Thyroid gland (tissue), 4 donors: ENCODE measurements at regions not wholly inside any gene's neighbourhood (a gene's known extent, or its start where the extent isn't known, plus 50 kb on each side); places are given as distances from the start of the nearest gene placed in this dataset.

ENCODE experiments used
- CTCF ChIP-seq, 6 experiments: fragments of 200-600 bp in 3 of 6; fragments of 450-650 bp in 3 of 6; sonication (generic) in 3 of 6; IDR thresholded peaks; one replicate each; pipeline ENCODE4 v1.5.1; 2016 to 2019; ENCODE audit warnings: antibody characterized with exemption in 6 of 6, mild to moderate bottlenecking in 2 of 6, inconsistent platforms in 1 of 6, moderate library complexity in 1 of 6
- POLR2A ChIP-seq, 2 donors: fragments of 450-650 bp; IDR thresholded peaks; one replicate each; pipeline ENCODE4 v1.6.1; 2017; ENCODE audit warnings: antibody characterized with exemption in 2 of 2, mild to moderate bottlenecking in 2 of 2, moderate library complexity in 1 of 2

GRCh38 chr1:55882931-55883330 lies 667.8 kb upstream of the USP24 start:
- TF ChIP-seq CTCF (IDR thresholded peaks at IDR 0.05): no peak
- no peak for TF ChIP-seq POLR2A (IDR thresholded peaks at IDR 0.05)
